IMR-90 (cell line): ENCODE measurements at regions not wholly inside any gene's neighbourhood (a gene's known extent, or its start where the extent isn't known, plus 50 kb on each side); places are given as distances from the start of the nearest gene placed in this dataset.

Experiments
- ATAC-seq: fragments of 200-7000 bp; cut with Tn5 transposase; 2 replicates; pipeline ENCODE4 v1.9.1; 2020; ENCODE audit warnings: low read depth, mild to moderate bottlenecking, moderate library complexity
- BruUV-seq: library from RNA; stranded (reverse); fragments of 400-500 nt; replicated peaks from 2 replicates; lab custom pipeline; 2021; lab: Mats Ljungman, UMichigan
- CTCF ChIA-PET: fragments of 300-600 bp; formaldehyde crosslinking; extraction: SDS; loops from one replicate; lab custom pipeline; 2021; ENCODE audit warnings: antibody characterized with exemption; lab: Yijun Ruan, JAX
- POLR2A ChIA-PET: fragments of 300-600 bp; sonication (Branson Sonifier 250); formaldehyde crosslinking; loops from one replicate; lab custom pipeline; 2022; ENCODE audit warnings: antibody characterized with exemption; ENCODE audit not compliant: unreplicated experiment; lab: Charles Lee
- DNase-seq: peaks from one replicate; pipeline ENCODE4 v3.0.0; 2013
- H2AFZ ChIP-seq: replicated peaks from 2 replicates; pipeline ENCODE3; 2013; ENCODE audit warnings: low read length, mild to moderate bottlenecking; ENCODE audit not compliant: poor library complexity
- H2AK5ac ChIP-seq: 2 replicates; pipeline ENCODE4 v1.6.1; 2013; ENCODE audit warnings: low read depth, low read length, inconsistent platforms
- H2AK9ac ChIP-seq: replicated peaks from 2 replicates; pipeline ENCODE3; 2013; ENCODE audit warnings: mild to moderate bottlenecking, low read depth, low read length, moderate library complexity; ENCODE audit not compliant: poor library complexity
- H2BK120ac ChIP-seq: 2 replicates; pipeline ENCODE4 v1.6.1; 2013; ENCODE audit warnings: low read depth, low read length, inconsistent platforms
- H2BK15ac ChIP-seq: 3 replicates; pipeline ENCODE4 v1.6.1; 2013; ENCODE audit warnings: low read depth, low read length, inconsistent platforms
- H2BK20ac ChIP-seq: 2 replicates; pipeline ENCODE4 v1.6.1; 2013; ENCODE audit warnings: low read depth, mild to moderate bottlenecking, inconsistent platforms, low read length, moderate library complexity
- H2BK5ac ChIP-seq: 2 replicates; pipeline ENCODE4 v1.6.1; 2013; ENCODE audit warnings: mild to moderate bottlenecking, low read depth, low read length, inconsistent platforms; ENCODE audit not compliant: poor library complexity, severe bottlenecking
- H3K14ac ChIP-seq: replicated peaks from 2 replicates; pipeline ENCODE4 v1.6.1; 2013; ENCODE audit warnings: low read depth, low read length, inconsistent platforms
- H3K18ac ChIP-seq: 2 replicates; pipeline ENCODE4 v1.6.1; 2013; ENCODE audit warnings: low read depth, low read length, control low read depth
- H3K23ac ChIP-seq: 2 replicates; pipeline ENCODE4 v1.6.1; 2013; ENCODE audit warnings: low read depth, low read length, inconsistent platforms
- H3K27ac ChIP-seq: 2 replicates; pipeline ENCODE4 v1.5.1; 2013; ENCODE audit warnings: mild to moderate bottlenecking, control low read depth, low read length; ENCODE audit not compliant: insufficient read depth
- H3K27me3 ChIP-seq: 2 replicates; pipeline ENCODE4 v1.6.1; 2013; ENCODE audit warnings: low read length; ENCODE audit not compliant: control insufficient read depth, insufficient read depth
- H3K36me3 ChIP-seq: 2 replicates; pipeline ENCODE4 v1.6.1; 2013; ENCODE audit warnings: low read length, mixed read lengths; ENCODE audit not compliant: control insufficient read depth, insufficient read depth
- H3K4ac ChIP-seq: 2 replicates; pipeline ENCODE4 v1.6.1; 2013; ENCODE audit warnings: low read depth, low read length, inconsistent platforms
- H3K4me1 ChIP-seq: 2 replicates; pipeline ENCODE4 v1.6.1; 2013; ENCODE audit warnings: low read length, mixed read lengths; ENCODE audit not compliant: control insufficient read depth, insufficient read depth
- H3K4me2 ChIP-seq: 2 replicates; pipeline ENCODE4 v1.6.1; 2013; ENCODE audit warnings: low read depth, mild to moderate bottlenecking, control low read depth, low read length, moderate library complexity
- H3K4me3 ChIP-seq: 2 replicates; pipeline ENCODE4 v1.5.1; 2013; ENCODE audit warnings: low read depth, mild to moderate bottlenecking, control low read depth, low read length, moderate library complexity; ENCODE audit not compliant: insufficient read depth
- H3K56ac ChIP-seq: 2 replicates; pipeline ENCODE4 v1.6.1; 2013; ENCODE audit warnings: low read length, inconsistent platforms; ENCODE audit not compliant: insufficient read depth; ENCODE audit errors: extremely low read depth
- H3K79me1 ChIP-seq, 2 experiments: 2 replicates each; pipeline ENCODE4 v1.6.1; 2013; ENCODE audit warnings: low read length in 2 of 2, inconsistent platforms in 1 of 2, low read depth in 1 of 2
- H3K9ac ChIP-seq: 2 replicates; pipeline ENCODE4 v1.6.1; 2013; ENCODE audit warnings: low read depth, low read length, control low read depth
- H3K9me1 ChIP-seq: 2 replicates; pipeline ENCODE4 v1.6.1; 2013; ENCODE audit warnings: low read length, inconsistent platforms; ENCODE audit not compliant: insufficient read depth
- H3K9me3 ChIP-seq: 2 replicates; pipeline ENCODE4 v1.6.1; 2013; ENCODE audit warnings: low read length; ENCODE audit not compliant: control insufficient read depth, insufficient read depth
- H4K20me1 ChIP-seq: 2 replicates; pipeline ENCODE4 v1.6.1; 2013; ENCODE audit warnings: low read length, inconsistent platforms; ENCODE audit not compliant: insufficient read depth
- H4K5ac ChIP-seq: 2 replicates; pipeline ENCODE4 v1.6.1; 2013; ENCODE audit warnings: mild to moderate bottlenecking, low read depth, low read length, control low read depth
- H4K8ac ChIP-seq, 2 experiments: 2 replicates each; pipeline ENCODE4 v1.6.1; 2013; ENCODE audit warnings: low read depth in 2 of 2, low read length in 2 of 2, control low read depth in 1 of 2, inconsistent platforms in 1 of 2
- H4K91ac ChIP-seq: 2 replicates; pipeline ENCODE4 v1.6.1; 2013; ENCODE audit warnings: low read depth, low read length, inconsistent platforms; ENCODE audit not compliant: insufficient read depth
- BHLHE40 ChIP-seq: fragments of 150-350 bp; IDR thresholded peaks from 2 replicates; pipeline ENCODE4 v1.6.1; 2016; ENCODE audit warnings: mild to moderate bottlenecking, low read depth, low read length
- CEBPB ChIP-seq: IDR thresholded peaks from 2 replicates; pipeline ENCODE4 v1.6.1; 2012; ENCODE audit warnings: low read depth, low read length, improper control_type of control experiment
- CHD1 ChIP-seq: IDR thresholded peaks from 2 replicates; pipeline ENCODE4 v1.6.1; 2012; ENCODE audit warnings: low read depth, low read length, improper control_type of control experiment
- FOS ChIP-seq: fragments of 150-350 bp; IDR thresholded peaks from 2 replicates; pipeline ENCODE4 v1.6.1; 2016; ENCODE audit warnings: low read depth, low read length
- MAFK ChIP-seq: IDR thresholded peaks from 2 replicates; pipeline ENCODE4 v1.6.1; 2012; ENCODE audit warnings: low read depth, low read length, improper control_type of control experiment
- MAZ ChIP-seq: IDR thresholded peaks from 2 replicates; pipeline ENCODE4 v1.6.1; 2012; ENCODE audit warnings: low read depth, mild to moderate bottlenecking, low read length, improper control_type of control experiment, moderate library complexity, borderline replicate concordance
- MXI1 ChIP-seq: IDR thresholded peaks from 2 replicates; pipeline ENCODE4 v1.6.1; 2012; ENCODE audit warnings: low read depth, mild to moderate bottlenecking, low read length, moderate library complexity, borderline replicate concordance
- NFE2L2 ChIP-seq: fragments of 150-350 bp; IDR thresholded peaks from 2 replicates; pipeline ENCODE4 v1.6.1; 2016; ENCODE audit warnings: low read depth, mild to moderate bottlenecking, low read length
- RAD21 ChIP-seq: IDR thresholded peaks from 2 replicates; pipeline ENCODE4 v1.6.1; 2012; ENCODE audit warnings: low read length, improper control_type of control experiment
- RCOR1 ChIP-seq: IDR thresholded peaks from 2 replicates; pipeline ENCODE4 v1.6.1; 2012; ENCODE audit warnings: mild to moderate bottlenecking, low read length, improper control_type of control experiment; ENCODE audit not compliant: insufficient replicate concordance
- SMC3 ChIP-seq: fragments of 150-350 bp; IDR thresholded peaks from 2 replicates; pipeline ENCODE4 v1.6.1; 2016; ENCODE audit warnings: low read depth, mild to moderate bottlenecking, antibody characterized with exemption, low read length, moderate library complexity
- WGBS, 2 experiments: methylation state at CpG; one replicate each; pipeline versions ENCODE4 v1.1.5 to v1.1.7; 2013; ENCODE audit warnings: missing lambda C conversion rate in 2 of 2; ENCODE audit not compliant: insufficient read length in 1 of 2; ENCODE audit errors: extremely low coverage in 2 of 2; 5-methylcytosine and 5-hydroxymethylcytosine counted together
- dilution Hi-C: fragments of 300-500 bp; cut with HindIII; formaldehyde crosslinking; loops from one replicate; pipeline ENCODE4 v1.14.3; 2018; ENCODE audit warnings: low sequenced_read_pairs; ENCODE audit not compliant: unreplicated experiment
- in situ Hi-C: fragments of 300-500 bp; cut with MboI; formaldehyde crosslinking; loops from 3 replicates; pipeline ENCODE4 v1.14.3; 2019; ENCODE audit warnings: low sequenced_read_pairs, inconsistent platforms, mixed read lengths
- intact Hi-C: fragments of 100-400 bp; cut with micrococcal nuclease; formaldehyde crosslinking; loops from 2 replicates; pipeline ENCODE4 v1.10.0; 2022
- TF ChIP-seq, protein P1 (sequence below): fragments of 150-350 bp; IDR thresholded peaks from 2 replicates; pipeline ENCODE4 v1.6.1; 2017; ENCODE audit warnings: mild to moderate bottlenecking, antibody characterized with exemption, low read length, low read depth

DNA sequence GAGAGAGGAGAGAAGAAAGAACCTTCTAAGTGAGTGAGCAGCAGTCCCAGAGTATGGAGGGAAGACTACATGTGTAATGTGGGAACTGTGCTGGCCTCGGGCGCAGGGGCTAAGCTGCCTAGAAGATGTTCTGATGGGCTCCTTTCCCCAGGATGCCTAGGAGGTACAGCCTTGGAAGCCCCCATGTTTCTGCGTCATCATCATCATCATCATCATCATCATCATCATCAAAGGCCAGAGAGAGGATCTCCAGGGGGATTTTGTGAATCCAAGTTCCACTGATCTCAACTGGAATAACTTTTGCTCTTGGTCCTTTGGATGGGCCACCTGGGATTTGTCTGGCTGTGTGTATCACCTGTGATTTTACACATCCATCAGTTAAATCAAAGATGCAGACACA, 86.0 kb downstream of the BUB3 start:
- TF ChIP-seq RAD21 (no peak), MAFK (no peak), FOS (no peak), RCOR1 (no peak), MXI1 (no peak), BHLHE40 (no peak), MAZ (no peak), NFE2L2 (no peak), SMC3 (no peak), CHD1 (no peak), CEBPB (no peak)
- TF ChIP-seq, protein P1, sequence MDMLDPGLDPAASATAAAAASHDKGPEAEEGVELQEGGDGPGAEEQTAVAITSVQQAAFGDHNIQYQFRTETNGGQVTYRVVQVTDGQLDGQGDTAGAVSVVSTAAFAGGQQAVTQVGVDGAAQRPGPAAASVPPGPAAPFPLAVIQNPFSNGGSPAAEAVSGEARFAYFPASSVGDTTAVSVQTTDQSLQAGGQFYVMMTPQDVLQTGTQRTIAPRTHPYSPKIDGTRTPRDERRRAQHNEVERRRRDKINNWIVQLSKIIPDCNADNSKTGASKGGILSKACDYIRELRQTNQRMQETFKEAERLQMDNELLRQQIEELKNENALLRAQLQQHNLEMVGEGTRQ: no peak
- no peak overlapping the region for H3K9ac ChIP-seq
- no peak overlapping the region for H2BK120ac ChIP-seq
- no CpG with 5 or more reads among the region's 3 CpGs for WGBS, 2 experiments
- ChIA-PET POLR2A (no interaction called here), CTCF (no interaction called here)
- H3K9me1 ChIP-seq: no peaks in the 10 kb centered on the region
- H3K4me3 ChIP-seq: no peak overlapping the region
- no peak overlapping the region for H3K4me2 ChIP-seq
- H3K27ac ChIP-seq: no peak overlapping the region
- no peak overlapping the region for H4K8ac ChIP-seq
- H3K14ac ChIP-seq: no peak overlapping the region
- H4K5ac ChIP-seq: no peak overlapping the region
- H2AFZ ChIP-seq: no peak overlapping the region
- H3K18ac ChIP-seq: no peak overlapping the region
- H2AK9ac ChIP-seq: no peak overlapping the region
- no peaks in the 10 kb centered on the region; the same call in 1 of the 2 replicates for H3K9me3 ChIP-seq
- H3K79me1 ChIP-seq: no peaks in the 10 kb centered on the region
- intact Hi-C loops: no loop called here
- in situ Hi-C loops: no loop called here
- H3K56ac ChIP-seq: no peak overlapping the region
- H3K23ac ChIP-seq: no peak overlapping the region
- H2BK5ac ChIP-seq: no peak overlapping the region
- no peaks in the 10 kb centered on the region for H3K4me1 ChIP-seq
- no peak for ATAC-seq
- no peak overlapping the region for H2BK20ac ChIP-seq
- no TSS peak for BruUV-seq
- dilution Hi-C loops: no loop called here
- no peaks in the 10 kb centered on the region for H4K20me1 ChIP-seq
- DNase-seq: no peak
- H4K91ac ChIP-seq: no peak overlapping the region
- H3K27me3 ChIP-seq: no peaks in the 10 kb centered on the region
- no peak overlapping the region for H3K4ac ChIP-seq
- H3K36me3 ChIP-seq: no peaks in the 10 kb centered on the region
- H2AK5ac ChIP-seq: no peak overlapping the region
- no peak overlapping the region for H2BK15ac ChIP-seq
